IMR-90 (cell line): ENCODE measurements at regions not wholly inside any gene's neighbourhood (a gene's known extent, or its start where the extent isn't known, plus 50 kb on each side); places are given as distances from the start of the nearest gene placed in this dataset.

Experiments
- BHLHE40 ChIP-seq: fragments of 150-350 bp; IDR thresholded peaks from 2 replicates; pipeline ENCODE4 v1.6.1; 2016; ENCODE audit warnings: mild to moderate bottlenecking, low read depth, low read length
- MAFK ChIP-seq: IDR thresholded peaks from 2 replicates; pipeline ENCODE4 v1.6.1; 2012; ENCODE audit warnings: low read depth, low read length, improper control_type of control experiment
- MAZ ChIP-seq: IDR thresholded peaks from 2 replicates; pipeline ENCODE4 v1.6.1; 2012; ENCODE audit warnings: low read depth, mild to moderate bottlenecking, low read length, improper control_type of control experiment, moderate library complexity, borderline replicate concordance
- MXI1 ChIP-seq: IDR thresholded peaks from 2 replicates; pipeline ENCODE4 v1.6.1; 2012; ENCODE audit warnings: low read depth, mild to moderate bottlenecking, low read length, moderate library complexity, borderline replicate concordance
- POLR2A ChIP-seq: IDR thresholded peaks from 2 replicates; pipeline ENCODE4 v1.6.1; 2012; ENCODE audit warnings: mild to moderate bottlenecking, low read depth, low read length
- RAD21 ChIP-seq: IDR thresholded peaks from 2 replicates; pipeline ENCODE4 v1.6.1; 2012; ENCODE audit warnings: low read length, improper control_type of control experiment
- RCOR1 ChIP-seq: IDR thresholded peaks from 2 replicates; pipeline ENCODE4 v1.6.1; 2012; ENCODE audit warnings: mild to moderate bottlenecking, low read length, improper control_type of control experiment; ENCODE audit not compliant: insufficient replicate concordance
- RFX5 ChIP-seq: IDR thresholded peaks from 2 replicates; pipeline ENCODE4 v1.8.0; 2012; ENCODE audit warnings: low read depth, mild to moderate bottlenecking, low read length, moderate library complexity
- TF ChIP-seq, protein P1 (sequence below): conservative IDR thresholded peaks from 2 replicates; pipeline ENCODE4 v1.5.1; 2012; ENCODE audit warnings: mild to moderate bottlenecking, low read depth, low read length, improper control_type of control experiment

DNA sequence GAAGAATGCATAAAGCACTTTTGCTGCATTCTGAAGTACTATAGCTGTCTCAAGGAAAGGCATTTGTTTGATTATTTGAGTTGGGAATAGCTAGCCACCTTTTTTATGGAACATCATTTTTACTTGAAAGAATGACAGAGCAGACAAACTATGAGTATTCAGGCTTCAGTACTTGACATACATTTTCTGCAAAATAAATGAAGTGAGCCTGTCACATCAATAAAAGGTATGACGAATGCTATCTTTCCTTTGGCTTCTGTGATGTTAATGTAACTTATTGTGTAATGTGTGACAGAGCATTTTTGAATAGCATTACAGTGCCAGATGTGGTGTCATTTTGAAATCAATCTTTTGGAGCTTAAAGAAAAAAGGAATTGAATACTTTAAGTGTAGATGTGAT lies 440.3 kb upstream of the ONECUT1 start:
- TF ChIP-seq, protein P1, sequence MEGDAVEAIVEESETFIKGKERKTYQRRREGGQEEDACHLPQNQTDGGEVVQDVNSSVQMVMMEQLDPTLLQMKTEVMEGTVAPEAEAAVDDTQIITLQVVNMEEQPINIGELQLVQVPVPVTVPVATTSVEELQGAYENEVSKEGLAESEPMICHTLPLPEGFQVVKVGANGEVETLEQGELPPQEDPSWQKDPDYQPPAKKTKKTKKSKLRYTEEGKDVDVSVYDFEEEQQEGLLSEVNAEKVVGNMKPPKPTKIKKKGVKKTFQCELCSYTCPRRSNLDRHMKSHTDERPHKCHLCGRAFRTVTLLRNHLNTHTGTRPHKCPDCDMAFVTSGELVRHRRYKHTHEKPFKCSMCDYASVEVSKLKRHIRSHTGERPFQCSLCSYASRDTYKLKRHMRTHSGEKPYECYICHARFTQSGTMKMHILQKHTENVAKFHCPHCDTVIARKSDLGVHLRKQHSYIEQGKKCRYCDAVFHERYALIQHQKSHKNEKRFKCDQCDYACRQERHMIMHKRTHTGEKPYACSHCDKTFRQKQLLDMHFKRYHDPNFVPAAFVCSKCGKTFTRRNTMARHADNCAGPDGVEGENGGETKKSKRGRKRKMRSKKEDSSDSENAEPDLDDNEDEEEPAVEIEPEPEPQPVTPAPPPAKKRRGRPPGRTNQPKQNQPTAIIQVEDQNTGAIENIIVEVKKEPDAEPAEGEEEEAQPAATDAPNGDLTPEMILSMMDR, result no peak
- TF ChIP-seq MAFK (no peak), RAD21 (no peak), MAZ (no peak), POLR2A (no peak), RFX5 (no peak), MXI1 (no peak), BHLHE40 (no peak), RCOR1 (no peak)
